Kidney (tissue), 13 donors: ENCODE measurements at regions not wholly inside any gene's neighbourhood (a gene's known extent, or its start where the extent isn't known, plus 50 kb on each side); places are given as distances from the start of the nearest gene placed in this dataset.

Experiments
- DNase-seq, 5 donors: peaks; one replicate each; pipeline ENCODE4 v3.0.0-alpha.2; 2013 to 2020
- FAIRE-seq: peaks from 2 replicates; lab custom pipeline; 2012; peaks lifted over from hg19 to GRCh38; lab: Jason Lieb, UNC
- H3K27ac ChIP-seq, 2 donors: one replicate each; pipeline ENCODE4 v1.7.0; 2013; ENCODE audit warnings: low read depth in 2 of 2, low read length in 2 of 2, inconsistent platforms in 1 of 2
- H3K27me3 ChIP-seq: one replicate; pipeline ENCODE4 v1.7.1; 2013; ENCODE audit warnings: low read length, inconsistent platforms; ENCODE audit not compliant: control insufficient read depth, insufficient read depth
- H3K36me3 ChIP-seq, 3 donors: one replicate each; pipeline versions ENCODE4 v1.7.0 to v1.7.1; 2013; ENCODE audit warnings: low read length in 3 of 3, control low read depth in 1 of 3, inconsistent platforms in 1 of 3; ENCODE audit not compliant: insufficient read depth in 3 of 3, control insufficient read depth in 2 of 3
- H3K4me1 ChIP-seq, 3 donors: one replicate each; pipeline versions ENCODE4 v1.7.0 to v1.7.1; 2013; ENCODE audit warnings: low read length in 3 of 3, inconsistent platforms in 1 of 3, low read depth in 1 of 3; ENCODE audit not compliant: control insufficient read depth in 2 of 3, insufficient read depth in 2 of 3
- H3K4me3 ChIP-seq, 3 donors: one replicate each; pipeline versions ENCODE4 v1.7.0 to v1.8.1; 2013; ENCODE audit warnings: low read length in 3 of 3, control low read depth in 1 of 3, inconsistent platforms in 1 of 3
- H3K9ac ChIP-seq, 3 donors: one replicate each; pipeline versions ENCODE4 v1.7.0 to v1.7.1; 2013; ENCODE audit warnings: low read length in 3 of 3, control low read depth in 1 of 3, inconsistent platforms in 1 of 3
- H3K9me3 ChIP-seq, 3 donors: one replicate each; pipeline versions ENCODE4 v1.7.0 to v1.7.1; 2013; ENCODE audit warnings: low read length in 3 of 3, control low read depth in 1 of 3, inconsistent platforms in 1 of 3; ENCODE audit not compliant: control insufficient read depth in 2 of 3, insufficient read depth in 1 of 3
- intact Hi-C: fragments of 100-400 bp; cut with DNase I; formaldehyde crosslinking; loops from one replicate; pipeline ENCODE4 v1.11.1; 2022
- TF ChIP-seq, protein P1 (sequence below): IDR thresholded peaks from 3 replicates; pipeline ENCODE4 v1.5.1; 2012; ENCODE audit warnings: mild to moderate bottlenecking, moderate library complexity, borderline replicate concordance; ENCODE audit not compliant: insufficient read depth; ENCODE audit errors: extremely low read depth
- donor health status: control.
- donor health status: control.
- donor health status: control.
- donor health status: control.
- donor health status: control.
- donor health status: DM: yes; HTN: yes; CAD: no.
- donor health status: Normal renal cell carcinoma (clear cell type).

DNA sequence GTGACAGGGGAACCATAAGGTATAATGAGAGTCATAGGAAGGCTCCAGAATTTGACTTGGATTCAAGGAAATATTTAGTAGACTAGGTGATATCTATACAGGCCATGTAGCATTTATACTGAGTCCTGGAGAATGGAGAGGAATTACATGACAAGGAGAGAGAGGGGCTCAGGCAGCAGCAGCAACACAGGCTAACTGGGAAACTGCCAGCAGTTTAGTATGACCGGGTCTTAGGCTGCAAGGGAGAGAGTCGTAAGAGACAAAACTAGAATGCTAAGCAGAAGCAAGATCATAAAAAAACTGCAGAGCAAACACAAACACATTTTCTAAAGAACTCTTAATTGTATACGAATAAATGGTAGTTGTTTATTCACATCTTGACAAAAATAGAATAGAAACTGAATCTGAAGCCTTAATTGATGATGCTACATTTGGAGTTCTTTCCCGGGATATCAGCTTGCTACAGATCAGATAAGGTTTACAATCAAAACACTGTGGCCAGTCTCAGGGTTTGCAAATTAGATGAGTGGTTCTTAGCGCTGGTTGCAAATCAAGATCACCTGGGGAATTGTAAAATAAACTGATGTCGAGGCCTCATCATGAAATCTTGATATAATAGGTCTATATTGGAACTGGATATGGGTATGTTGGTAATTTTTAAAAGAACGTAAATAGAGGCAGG is 480.0 kb upstream of the C9orf72 start:
- H3K36me3 ChIP-seq = no peaks in the 10 kb centered on the region
- H3K9me3 ChIP-seq = no peaks in the 10 kb centered on the region
- no peaks in the 10 kb centered on the region for H3K27me3 ChIP-seq
- TF ChIP-seq, protein P1, sequence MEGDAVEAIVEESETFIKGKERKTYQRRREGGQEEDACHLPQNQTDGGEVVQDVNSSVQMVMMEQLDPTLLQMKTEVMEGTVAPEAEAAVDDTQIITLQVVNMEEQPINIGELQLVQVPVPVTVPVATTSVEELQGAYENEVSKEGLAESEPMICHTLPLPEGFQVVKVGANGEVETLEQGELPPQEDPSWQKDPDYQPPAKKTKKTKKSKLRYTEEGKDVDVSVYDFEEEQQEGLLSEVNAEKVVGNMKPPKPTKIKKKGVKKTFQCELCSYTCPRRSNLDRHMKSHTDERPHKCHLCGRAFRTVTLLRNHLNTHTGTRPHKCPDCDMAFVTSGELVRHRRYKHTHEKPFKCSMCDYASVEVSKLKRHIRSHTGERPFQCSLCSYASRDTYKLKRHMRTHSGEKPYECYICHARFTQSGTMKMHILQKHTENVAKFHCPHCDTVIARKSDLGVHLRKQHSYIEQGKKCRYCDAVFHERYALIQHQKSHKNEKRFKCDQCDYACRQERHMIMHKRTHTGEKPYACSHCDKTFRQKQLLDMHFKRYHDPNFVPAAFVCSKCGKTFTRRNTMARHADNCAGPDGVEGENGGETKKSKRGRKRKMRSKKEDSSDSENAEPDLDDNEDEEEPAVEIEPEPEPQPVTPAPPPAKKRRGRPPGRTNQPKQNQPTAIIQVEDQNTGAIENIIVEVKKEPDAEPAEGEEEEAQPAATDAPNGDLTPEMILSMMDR = no peak
- no peak for FAIRE-seq
- peak in 2 of 5 donors; percentile 34 to 63 for DNase-seq
- no peak overlapping the region for H3K4me3 ChIP-seq
- intact Hi-C loops = no loop called here
- no peak overlapping the region for H3K27ac ChIP-seq
- no peaks in the 10 kb centered on the region for H3K4me1 ChIP-seq
- no peak overlapping the region for H3K9ac ChIP-seq

DNA sequence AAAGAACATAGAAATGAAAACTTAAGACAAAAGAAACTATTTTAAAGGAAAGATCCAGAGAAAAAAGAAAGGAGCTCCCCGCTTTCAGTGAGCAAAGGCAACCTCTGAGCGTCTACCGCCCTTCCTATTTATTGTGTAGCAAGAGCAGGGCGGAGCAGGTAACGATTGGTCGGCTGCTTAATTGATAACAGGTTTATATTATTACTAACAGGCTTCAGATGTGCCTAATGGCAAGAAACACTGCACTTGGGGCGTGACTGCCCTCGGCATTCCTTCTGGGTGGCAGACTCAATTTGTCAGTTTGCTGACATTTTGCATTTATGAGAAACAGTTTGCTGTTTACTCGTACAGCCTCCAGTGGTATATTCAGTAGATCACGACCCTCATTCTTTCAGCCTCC is 482.7 kb upstream of the C9orf72 start:
- intact Hi-C loops = no loop called here
- Histone ChIP-seq H3K9ac (no peak overlapping the region), H3K27me3 (no peaks in the 10 kb centered on the region), H3K4me1 (no peaks in the 10 kb centered on the region), H3K4me3 (no peak overlapping the region), H3K9me3 (no peaks in the 10 kb centered on the region), H3K27ac (no peak overlapping the region), H3K36me3 (no peaks in the 10 kb centered on the region)
- TF ChIP-seq, protein P1 = no peak
- DNase-seq = no peak
- FAIRE-seq = no peak

DNA sequence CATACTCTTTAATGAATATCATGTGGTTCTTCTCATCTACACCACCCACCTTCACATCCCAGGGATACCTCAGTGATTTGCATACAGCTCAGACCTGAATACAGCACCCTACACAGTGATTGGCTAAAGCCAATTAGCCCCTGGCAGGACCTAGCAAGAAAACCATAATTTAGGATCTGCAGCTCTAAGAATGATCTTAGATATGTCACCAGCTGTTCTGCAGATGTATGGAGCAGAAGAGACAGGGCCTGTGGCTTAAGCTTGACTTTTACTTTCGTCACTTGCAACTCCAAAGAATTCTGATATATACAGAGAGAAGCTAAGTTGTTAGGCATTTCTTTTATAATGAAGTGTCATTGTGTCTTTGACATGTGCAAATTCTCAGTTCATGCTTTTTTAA is 483.2 kb upstream of the C9orf72 start:
- Histone ChIP-seq H3K4me1 (no peaks in the 10 kb centered on the region), H3K9ac (no peak overlapping the region), H3K9me3 (no peaks in the 10 kb centered on the region), H3K27ac (no peak overlapping the region), H3K4me3 (no peak overlapping the region), H3K36me3 (no peaks in the 10 kb centered on the region), H3K27me3 (no peaks in the 10 kb centered on the region)
- TF ChIP-seq, protein P1 = no peak
- no peak for FAIRE-seq
- no peak for DNase-seq
- intact Hi-C loops = no loop called here

DNA sequence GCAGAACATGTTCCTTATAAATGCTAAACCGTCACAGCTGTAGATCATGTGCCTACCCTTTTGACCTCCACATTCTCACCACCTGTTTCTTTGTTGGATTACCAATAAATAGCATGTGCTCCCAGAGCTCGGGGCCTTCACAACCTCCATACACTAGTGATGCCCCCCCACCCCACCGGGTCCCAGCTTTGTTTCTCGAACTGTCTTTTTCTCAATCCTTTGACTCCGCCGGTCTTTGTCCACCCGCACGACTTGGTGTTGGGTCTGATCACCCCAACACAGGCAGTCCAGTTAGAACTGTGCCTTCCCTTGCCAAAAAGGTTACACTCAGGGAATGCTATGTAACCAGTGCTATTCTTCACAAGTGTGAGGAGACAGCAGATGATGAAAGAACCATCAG is 485.9 kb upstream of the C9orf72 start:
- no peak overlapping the region for H3K9ac ChIP-seq
- FAIRE-seq = no peak
- no peaks in the 10 kb centered on the region for H3K4me1 ChIP-seq
- H3K4me3 ChIP-seq = no peak overlapping the region
- TF ChIP-seq, protein P1 = no peak
- H3K27me3 ChIP-seq = no peaks in the 10 kb centered on the region
- intact Hi-C loops = no loop called here
- H3K9me3 ChIP-seq = no peaks in the 10 kb centered on the region
- no peaks in the 10 kb centered on the region for H3K36me3 ChIP-seq
- no peak overlapping the region for H3K27ac ChIP-seq
- DNase-seq = no peak
